NCI-H187 (cell line): ENCODE measurements at regions not wholly inside any gene's neighbourhood (a gene's known extent, or its start where the extent isn't known, plus 50 kb on each side); places are given as distances from the start of the nearest gene placed in this dataset.

Experiments
- DNase-seq, 2 experiments: peaks; one replicate each; lab custom pipeline; 2025; lab: John Stamatoyannopoulos, UW

GRCh38 chr16:9412915-9413264, 321.4 kb downstream of the HAPSTR1 start:
- no peak for DNase-seq

- no peak for DNase-seq
These were observed 324.1 kb downstream of the HAPSTR1 start for GRCh38 chr16:9415545-9415944.

- no peak for DNase-seq
These were observed 326.5 kb downstream of the HAPSTR1 start for GRCh38 chr16:9417898-9418297.

- DNase-seq: no peak
These were observed 327.7 kb downstream of the HAPSTR1 start for GRCh38 chr16:9419161-9419560.

GRCh38 chr16:9422762-9423513, 331.5 kb downstream of the HAPSTR1 start:
- no peak for DNase-seq

GRCh38 chr16:9425236-9425635, 333.8 kb downstream of the HAPSTR1 start:
- DNase-seq: no peak

- DNase-seq: no peak
These were observed 337.0 kb downstream of the HAPSTR1 start for GRCh38 chr16:9428355-9429005.

GRCh38 chr16:9429646-9430330, 338.3 kb downstream of the HAPSTR1 start:
- no peak for DNase-seq

GRCh38 chr16:9434659-9435058, 343.2 kb downstream of the HAPSTR1 start:
- DNase-seq: no peak

GRCh38 chr16:9436175-9436574, 344.7 kb downstream of the HAPSTR1 start:
- DNase-seq: no peak

GRCh38 chr16:9437115-9437514, 345.7 kb downstream of the HAPSTR1 start:
- DNase-seq: no peak

GRCh38 chr16:9438991-9439390, 347.5 kb downstream of the HAPSTR1 start:
- DNase-seq: no peak

- no peak for DNase-seq
These were observed 349.6 kb downstream of the HAPSTR1 start for GRCh38 chr16:9441012-9441411.

- DNase-seq: no peak
These were observed 352.4 kb downstream of the HAPSTR1 start for GRCh38 chr16:9443864-9444263.

GRCh38 chr16:9446471-9447194, 355.2 kb downstream of the HAPSTR1 start:
- DNase-seq: no peak

- DNase-seq: no peak
These were observed 355.7 kb downstream of the HAPSTR1 start for GRCh38 chr16:9447195-9447551.

GRCh38 chr16:9447699-9448098, 356.3 kb downstream of the HAPSTR1 start:
- DNase-seq: no peak

GRCh38 chr16:9449597-9449996, 358.2 kb downstream of the HAPSTR1 start:
- no peak for DNase-seq

GRCh38 chr16:9457215-9457614, 365.8 kb downstream of the HAPSTR1 start:
- no peak for DNase-seq

GRCh38 chr16:9458816-9459215, 367.4 kb downstream of the HAPSTR1 start:
- no peak for DNase-seq

- no peak for DNase-seq
These were observed 371.5 kb downstream of the HAPSTR1 start for GRCh38 chr16:9462984-9463383.

- DNase-seq: no peak
These were observed 372.0 kb downstream of the HAPSTR1 start for GRCh38 chr16:9463461-9463860.

- DNase-seq: no peak
These were observed 373.7 kb downstream of the HAPSTR1 start for GRCh38 chr16:9465161-9465560.
